A673 (cell line): ENCODE measurements at regions not wholly inside any gene's neighbourhood (a gene's known extent, or its start where the extent isn't known, plus 50 kb on each side); places are given as distances from the start of the nearest gene placed in this dataset.

Experiments used
- BruUV-seq: library from RNA; stranded (reverse); fragments of 400-500 nt; replicated peaks from 2 replicates; lab custom pipeline; 2021; lab: Mats Ljungman, UMichigan
- CTCF ChIA-PET: fragments of 300-600 bp; sonication (Branson Sonifier 250); formaldehyde crosslinking; loops from one replicate; lab custom pipeline; 2022; ENCODE audit warnings: antibody characterized with exemption; lab: Charles Lee
- POLR2A ChIA-PET: fragments of 300-600 bp; sonication (Branson Sonifier 250); formaldehyde crosslinking; loops from one replicate; lab custom pipeline; 2022; ENCODE audit warnings: antibody characterized with exemption; ENCODE audit not compliant: low non-redundant PET; lab: Charles Lee
- DNase-seq: peaks from one replicate; pipeline ENCODE4 v3.0.0-alpha.2; 2015; ENCODE audit warnings: low spot score
- H3K27ac ChIP-seq: fragments of 200-600 bp; sonication (generic); 2 replicates; pipeline ENCODE4 v1.5.1; 2016; ENCODE audit warnings: mixed run types, low read depth, mild to moderate bottlenecking, mixed read lengths, antibody characterized with exemption, low read length; ENCODE audit not compliant: poor library complexity, severe bottlenecking
- H3K27me3 ChIP-seq: fragments of 200-600 bp; sonication (generic); replicated peaks from 2 replicates; pipeline ENCODE4 v1.6.1; 2017; ENCODE audit warnings: mixed run types, low read depth, mild to moderate bottlenecking, mixed read lengths, antibody characterized with exemption, low read length; ENCODE audit not compliant: insufficient read depth, poor library complexity
- H3K36me3 ChIP-seq: fragments of 200-600 bp; sonication (generic); 2 replicates; pipeline ENCODE4 v1.6.1; 2016; ENCODE audit warnings: mixed run types, mild to moderate bottlenecking, mixed read lengths, antibody characterized with exemption, low read length; ENCODE audit not compliant: insufficient read depth, poor library complexity, severe bottlenecking
- H3K4me1 ChIP-seq: fragments of 200-600 bp; sonication (generic); 2 replicates; pipeline ENCODE4 v1.6.1; 2017; ENCODE audit warnings: mixed run types, mild to moderate bottlenecking, mixed read lengths, antibody characterized with exemption, low read length; ENCODE audit not compliant: insufficient read depth, poor library complexity, severe bottlenecking
- H3K4me3 ChIP-seq: fragments of 200-600 bp; sonication (generic); 2 replicates; pipeline ENCODE4 v1.5.1; 2016; ENCODE audit warnings: low read depth, mixed run types, mild to moderate bottlenecking, mixed read lengths, low read length; ENCODE audit not compliant: poor library complexity, severe bottlenecking
- H3K9me3 ChIP-seq: fragments of 200-600 bp; sonication (generic); 2 replicates; pipeline ENCODE4 v1.6.1; 2016; ENCODE audit warnings: mixed run types, low read depth, mild to moderate bottlenecking, mixed read lengths, antibody characterized with exemption, low read length; ENCODE audit not compliant: poor library complexity, severe bottlenecking
- EZH2 ChIP-seq: fragments of 200-600 bp; sonication (generic); IDR thresholded peaks from 2 replicates; pipeline ENCODE4 v1.6.1; 2017; ENCODE audit warnings: borderline replicate concordance, low read depth, mild to moderate bottlenecking, mixed read lengths, antibody characterized with exemption, low read length; ENCODE audit not compliant: poor library complexity, severe bottlenecking
- intact Hi-C: fragments of 100-400 bp; cut with micrococcal nuclease; formaldehyde crosslinking; loops from one replicate; pipeline ENCODE4 v1.10.0; 2022; ENCODE audit not compliant: unreplicated experiment
- TF ChIP-seq, protein P1 (sequence below): fragments of 300-800, 200-600 bp; sonication (generic); conservative IDR thresholded peaks from 2 replicates; pipeline ENCODE4 v1.5.1; 2017; ENCODE audit warnings: low read depth, mild to moderate bottlenecking, antibody characterized with exemption, low read length, moderate library complexity, mixed read lengths

DNA sequence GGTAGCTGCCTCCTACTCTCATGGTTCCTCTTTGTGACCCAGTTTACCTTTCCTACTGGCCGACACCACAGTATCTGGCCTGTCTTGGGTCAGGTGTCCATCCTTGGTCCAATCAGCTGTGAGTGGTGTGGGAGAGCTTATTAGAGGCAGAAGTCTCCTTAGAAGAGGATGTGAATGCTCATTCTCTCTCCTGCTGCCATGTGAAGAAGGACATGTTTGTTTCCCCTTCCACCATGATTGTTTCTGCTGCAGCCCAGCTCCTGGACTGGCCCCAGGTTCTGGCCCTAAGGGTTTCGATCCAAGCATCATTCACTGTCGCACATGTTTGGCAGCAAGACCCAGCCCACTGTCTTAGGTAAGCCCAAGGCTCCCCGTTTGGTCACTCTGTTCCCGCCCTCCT is 55.3 kb upstream of the TGIF1 start:
- no peak overlapping the region for H3K27ac ChIP-seq
- peaks cover 3% of the 10 kb centered on the region for H3K9me3 ChIP-seq
- no peaks in the 10 kb centered on the region for H3K36me3 ChIP-seq
- no peak for DNase-seq
- BruUV-seq = no TSS peak
- H3K4me1 ChIP-seq = no peaks in the 10 kb centered on the region
- ChIA-PET CTCF (no interaction called here), POLR2A (no interaction called here)
- TF ChIP-seq, protein P1, sequence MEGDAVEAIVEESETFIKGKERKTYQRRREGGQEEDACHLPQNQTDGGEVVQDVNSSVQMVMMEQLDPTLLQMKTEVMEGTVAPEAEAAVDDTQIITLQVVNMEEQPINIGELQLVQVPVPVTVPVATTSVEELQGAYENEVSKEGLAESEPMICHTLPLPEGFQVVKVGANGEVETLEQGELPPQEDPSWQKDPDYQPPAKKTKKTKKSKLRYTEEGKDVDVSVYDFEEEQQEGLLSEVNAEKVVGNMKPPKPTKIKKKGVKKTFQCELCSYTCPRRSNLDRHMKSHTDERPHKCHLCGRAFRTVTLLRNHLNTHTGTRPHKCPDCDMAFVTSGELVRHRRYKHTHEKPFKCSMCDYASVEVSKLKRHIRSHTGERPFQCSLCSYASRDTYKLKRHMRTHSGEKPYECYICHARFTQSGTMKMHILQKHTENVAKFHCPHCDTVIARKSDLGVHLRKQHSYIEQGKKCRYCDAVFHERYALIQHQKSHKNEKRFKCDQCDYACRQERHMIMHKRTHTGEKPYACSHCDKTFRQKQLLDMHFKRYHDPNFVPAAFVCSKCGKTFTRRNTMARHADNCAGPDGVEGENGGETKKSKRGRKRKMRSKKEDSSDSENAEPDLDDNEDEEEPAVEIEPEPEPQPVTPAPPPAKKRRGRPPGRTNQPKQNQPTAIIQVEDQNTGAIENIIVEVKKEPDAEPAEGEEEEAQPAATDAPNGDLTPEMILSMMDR = no peak
- TF ChIP-seq EZH2 = no peak
- H3K4me3 ChIP-seq = no peak overlapping the region
- intact Hi-C loops = no loop called here
- H3K27me3 ChIP-seq = no peaks in the 10 kb centered on the region

DNA sequence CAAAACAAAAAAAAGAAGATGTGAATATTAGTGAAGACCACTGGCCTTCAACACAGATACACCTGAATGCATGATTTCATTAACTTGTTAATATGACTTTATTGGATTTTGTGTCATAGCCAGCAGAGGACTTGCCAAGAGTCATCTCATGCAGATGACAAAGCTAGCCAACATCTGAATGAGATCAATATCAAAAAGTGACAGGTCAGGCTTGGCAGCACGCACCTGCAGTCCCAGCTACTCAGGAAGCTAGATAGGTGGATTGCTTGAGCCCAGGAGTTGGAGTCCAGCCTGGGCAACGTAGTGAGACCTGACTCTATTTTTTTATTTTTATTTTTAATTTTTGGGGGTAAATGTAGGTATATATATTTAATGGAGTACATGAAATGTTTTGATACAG is 54.5 kb upstream of the TGIF1 start:
- ChIA-PET CTCF (no interaction called here), POLR2A (no interaction called here)
- no peaks in the 10 kb centered on the region for H3K4me1 ChIP-seq
- no peak overlapping the region for H3K27ac ChIP-seq
- BruUV-seq = no TSS peak
- no peak overlapping the region for H3K4me3 ChIP-seq
- H3K36me3 ChIP-seq = no peaks in the 10 kb centered on the region
- intact Hi-C loops = no loop called here
- H3K9me3 ChIP-seq = peaks cover 4% of the 10 kb centered on the region
- TF ChIP-seq EZH2 = no peak
- TF ChIP-seq, protein P1 = no peak
- H3K27me3 ChIP-seq = no peaks in the 10 kb centered on the region
- DNase-seq = no peak

DNA sequence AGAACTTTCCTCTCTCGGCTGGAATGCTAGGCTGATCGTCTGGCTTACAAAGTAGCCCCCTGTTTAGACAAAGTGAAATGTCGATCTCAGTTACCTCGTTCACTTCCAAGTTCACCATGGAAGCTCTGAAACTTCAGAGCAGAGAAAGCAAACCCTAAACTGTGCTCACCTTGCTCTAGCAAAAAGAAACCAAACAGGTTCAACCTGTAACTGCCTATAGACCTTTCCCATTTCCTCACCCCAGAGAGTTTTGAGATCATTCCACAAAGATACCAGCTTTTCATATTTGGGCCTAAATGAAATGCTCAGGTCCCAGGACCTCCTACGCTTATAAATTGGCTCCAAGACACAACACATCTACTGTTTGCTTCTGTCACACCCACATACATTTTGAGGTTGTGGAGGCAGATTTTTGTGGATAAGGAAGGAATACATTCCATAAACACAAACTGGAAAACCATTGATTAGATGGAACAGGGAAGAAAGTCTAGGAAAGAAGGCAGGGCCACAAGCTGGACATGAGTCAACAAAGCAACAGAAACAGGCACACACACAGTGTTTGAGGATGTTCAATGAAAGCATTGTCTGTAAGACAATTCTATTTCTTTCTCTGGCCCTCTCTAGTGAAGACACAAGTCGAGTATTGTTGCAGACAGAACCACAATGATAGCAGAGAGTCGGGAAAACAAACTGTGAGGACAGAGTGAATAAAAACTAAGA is 52.8 kb upstream of the TGIF1 start:
- POLR2A ChIA-PET = no interaction called here
- H3K27me3 ChIP-seq = no peaks in the 10 kb centered on the region
- CTCF ChIA-PET = no interaction called here

More for the DNA sequence above, 52.8 kb upstream of the TGIF1 start:
- Histone ChIP-seq H3K4me1 (no peaks in the 10 kb centered on the region), H3K4me3 (no peak overlapping the region), H3K27ac (no peak overlapping the region), H3K36me3 (no peaks in the 10 kb centered on the region), H3K9me3 (peaks cover 9% of the 10 kb centered on the region)
- TF ChIP-seq, protein P1 = no peak
- no peak for TF ChIP-seq EZH2
- BruUV-seq = no TSS peak
- intact Hi-C loops = no loop called here
- DNase-seq = no peak
